Heart left ventricle (tissue), 16 donors: ENCODE measurements at regions not wholly inside any gene's neighbourhood (a gene's known extent, or its start where the extent isn't known, plus 50 kb on each side); places are given as distances from the start of the nearest gene placed in this dataset.
"Not testable (repeated sequence)": the region's sequence is repeated elsewhere in the genome, so short reads cannot be mapped to it uniquely, and the experiment has no call there.

Experiments
- ATAC-seq, 4 donors: fragments of 200-7000 bp; cut with Tn5 transposase; one replicate each; pipeline ENCODE4 v1.9.1; 2020 to 2022; ENCODE audit warnings: moderate library complexity in 4 of 4, mild to moderate bottlenecking in 3 of 4, moderate number of reproducible peaks in 1 of 4
- DNase-seq, 5 donors: peaks; one replicate each; pipeline ENCODE4 v3.0.0-alpha.2; 2020
- H3K27ac ChIP-seq, 12 donors: fragments of 200-600 bp; sonication (generic) in 4 of 12; one replicate each; pipeline versions ENCODE4 v1.5.0 to v1.8.0; 2016 to 2022; ENCODE audit warnings: mild to moderate bottlenecking in 2 of 12
- H3K27me3 ChIP-seq, 9 donors: fragments of 200-600 bp; sonication (generic) in 2 of 9; one replicate each; pipeline versions ENCODE4 v1.5.1 to v1.8.0; 2016 to 2022; ENCODE audit warnings: mild to moderate bottlenecking in 3 of 9
- H3K36me3 ChIP-seq, 9 donors: fragments of 200-600 bp; sonication (generic) in 2 of 9; one replicate each; pipeline versions ENCODE4 v1.5.0 to v1.8.0; 2018 to 2022; ENCODE audit warnings: mild to moderate bottlenecking in 2 of 9
- H3K4me1 ChIP-seq, 12 donors: fragments of 200-600 bp; sonication (generic) in 4 of 12; one replicate each; pipeline versions ENCODE4 v1.5.0 to v1.8.0; 2016 to 2022; ENCODE audit warnings: mild to moderate bottlenecking in 3 of 12
- H3K4me3 ChIP-seq, 12 donors: fragments of 200-600 bp; sonication (generic) in 4 of 12; one replicate each; pipeline versions ENCODE4 v1.5.0 to v1.8.0; 2017 to 2022; ENCODE audit warnings: mild to moderate bottlenecking in 9 of 12, moderate library complexity in 4 of 12
- H3K9me3 ChIP-seq, 12 donors: fragments of 200-600 bp; sonication (generic) in 4 of 12; one replicate each; pipeline versions ENCODE4 v1.5.0 to v1.8.0; 2016 to 2022; ENCODE audit warnings: mild to moderate bottlenecking in 1 of 12
- CTCF ChIP-seq, 12 donors: fragments of 200-600 bp; sonication (generic) in 4 of 12; IDR thresholded peaks; one replicate each; pipeline versions ENCODE4 v1.5.0 to v1.8.0; 2018 to 2022; ENCODE audit warnings: antibody characterized with exemption in 12 of 12, mild to moderate bottlenecking in 5 of 12
- POLR2A ChIP-seq, 2 donors: fragments of 450-650 bp; IDR thresholded peaks; one replicate each; pipeline ENCODE4 v1.6.1; 2017; ENCODE audit warnings: antibody characterized with exemption in 2 of 2, mild to moderate bottlenecking in 2 of 2, moderate library complexity in 2 of 2
- WGBS, 4 donors: extraction: QIAGEN DNeasy Blood & Tissue Kit in 2 of 4; methylation state at CpG; one replicate each; pipeline versions ENCODE4 v1.1.5 to v1.1.7; 2013 to 2018; 5-methylcytosine and 5-hydroxymethylcytosine counted together
- intact Hi-C, 10 donors: fragments of 100-400 bp; cut with DNase I; formaldehyde crosslinking; loops; one replicate each; pipeline versions ENCODE4 v1.11.1 to v1.14.2; 2022
- donor health status: ischemic (EF 13 %, LVEDD 7.1; RV severe dilation, severe dysfunction).
- donor health status: healthy with polysubstance abuse.
- donor health status: DM: no; HTN: yes; CAD: no.
- donor health status: DM: no; HTN: no; CAD: no.
- donor health status: ischemic (EF 25% LVEDD 6.9; RV normal size, moderate dysfunction).
- donor health status: ischemic (EF 25% LVEDD 5.7; RV mildly dilated, moderate dysfunction).
- donor health status: healthy.
- donor health status: DM: yes; HTN: yes; CAD: no.
- donor health status: ischemic (EF 35%, LVEDD 5.7; RV mildly dilated, moderate dysfunction).
- donor health status: nonischemic (EF 11% LVEDD 7.7; RV severe dilation, severe dysfunction).
- donor health status: DM: yes; HTN: yes; CAD: no.
- donor health status: PGD.
- donor health status: ischemic (EF 29% LVEDD 5.4; RV normal size, mild dysfunction).
- donor health status: nonischemic (EF 23%, LVEDD 6.1; RV moderate dilation, normal function).

GRCh38 chr12:83451189-83451588 lies 764.5 kb downstream of the TMTC2 start:
- Histone ChIP-seq H3K4me1 (no peaks in the 10 kb centered on the region), H3K27ac (no peak overlapping the region), H3K36me3 (no peaks in the 10 kb centered on the region), H3K9me3 (no peaks in the 10 kb centered on the region), H3K27me3 (no peaks in the 10 kb centered on the region), H3K4me3 (no peak overlapping the region)
- no peak for DNase-seq
- WGBS, 4 donors, result 72 to 85% (median 76%) methylated on average over 2 of the region's 2 CpGs
- no peak for TF ChIP-seq POLR2A (IDR thresholded peaks at IDR 0.05)
- TF ChIP-seq CTCF (IDR thresholded peaks at IDR 0.05), result no peak
- ATAC-seq, result no peak
- intact Hi-C loops, result no loop called here

GRCh38 chr12:83434600-83434999 lies 747.9 kb downstream of the TMTC2 start:
- WGBS, 4 donors, result 46 to 60% (median 55%) methylated on average over 1 of the region's 1 CpG
- DNase-seq, result no peak

GRCh38 chr12:83432176-83432719 lies 745.5 kb downstream of the TMTC2 start:
- ATAC-seq (no peak), DNase-seq (no peak)
- TF ChIP-seq POLR2A (IDR thresholded peaks at IDR 0.05) (no peak), CTCF (IDR thresholded peaks at IDR 0.05) (no peak)
- intact Hi-C loops, result no loop called here
- Histone ChIP-seq H3K27ac (no peak overlapping the region), H3K9me3 (peaks cover 0 to 30% (median 9%) of the 10 kb centered on the region in 12 donors), H3K36me3 (no peaks in the 10 kb centered on the region), H3K27me3 (no peaks in the 10 kb centered on the region), H3K4me3 (no peak overlapping the region), H3K4me1 (no peaks in the 10 kb centered on the region)
- 86 to 95% (median 91%) methylated on average over 3 of the region's 3 CpGs for WGBS, 4 donors

More at GRCh38 chr12:83434600-83434999, 747.9 kb downstream of the TMTC2 start:
- intact Hi-C loops, result no loop called here
- Histone ChIP-seq H3K27ac (no peak overlapping the region), H3K27me3 (no peaks in the 10 kb centered on the region), H3K9me3 (peaks cover 0 to 17% (median 9%) of the 10 kb centered on the region in 12 donors), H3K4me1 (no peaks in the 10 kb centered on the region), H3K36me3 (no peaks in the 10 kb centered on the region), H3K4me3 (no peak overlapping the region)
- no peak for ATAC-seq
- TF ChIP-seq CTCF (IDR thresholded peaks at IDR 0.05) (peak in 1 of 12 donors; percentile 7), POLR2A (IDR thresholded peaks at IDR 0.05) (no peak)

GRCh38 chr12:83427586-83428136 lies 741.0 kb downstream of the TMTC2 start:
- H3K4me3 ChIP-seq, H3K27me3 ChIP-seq, ATAC-seq, H3K36me3 ChIP-seq, H3K4me1 ChIP-seq, H3K27ac ChIP-seq, intact Hi-C loops, DNase-seq: not testable (repeated sequence)
- WGBS, 4 donors, result 75 to 80% (median 78%) methylated on average over 2 of the region's 2 CpGs
- H3K9me3 ChIP-seq, result peaks cover 0 to 32% (median 9%) of the 10 kb centered on the region in 12 donors

GRCh38 chr12:83414981-83415380 lies 728.3 kb downstream of the TMTC2 start:
- no peaks in the 10 kb centered on the region for H3K4me1 ChIP-seq
- H3K27ac ChIP-seq, result no peak overlapping the region
- DNase-seq, result peak in 1 of 5 donors; percentile 48
- no peak for ATAC-seq
- no peaks in the 10 kb centered on the region for H3K27me3 ChIP-seq
- intact Hi-C loops, result no loop called here
- TF ChIP-seq CTCF (IDR thresholded peaks at IDR 0.05) (no peak), POLR2A (IDR thresholded peaks at IDR 0.05) (no peak)
- no peaks in the 10 kb centered on the region for H3K36me3 ChIP-seq
- no peak overlapping the region for H3K4me3 ChIP-seq
- WGBS, 4 donors, result 88 to 100% (median 94%) methylated on average over 2 to 3 of the region's 3 CpGs
- H3K9me3 ChIP-seq, result peaks cover 0 to 6% (median 0%) of the 10 kb centered on the region in 12 donors
